GM12878 (cell line): ENCODE measurements at regions not wholly inside any gene's neighbourhood (a gene's known extent, or its start where the extent isn't known, plus 50 kb on each side); places are given as distances from the start of the nearest gene placed in this dataset.

Source experiments
- ATAC-seq: fragments of 200-7000 bp; cut with Tn5 transposase; 3 replicates; pipeline ENCODE4 v1.9.1; 2020; ENCODE audit warnings: mild to moderate bottlenecking, moderate library complexity
- BruUV-seq: library from RNA; stranded (reverse); fragments of 400-500 nt; replicated peaks from 2 replicates; lab custom pipeline; 2021; lab: Mats Ljungman, UMichigan
- CTCF ChIA-PET: fragments of 300-600 bp; sonication (Branson Sonifier 250); formaldehyde crosslinking; extraction: SDS; loops from one replicate; lab custom pipeline; 2021; ENCODE audit warnings: inconsistent platforms; lab: Yijun Ruan, JAX
- POLR2A ChIA-PET: fragments of 350-600 bp; formaldehyde crosslinking; extraction: SDS; loops from one replicate; lab custom pipeline; 2021; ENCODE audit warnings: inconsistent platforms; lab: Charles Lee
- RAD21 ChIA-PET: fragments of 300-600 bp; sonication (Branson Sonifier 250); formaldehyde crosslinking; loops from one replicate; lab custom pipeline; 2023; ENCODE audit warnings: antibody characterized with exemption; ENCODE audit not compliant: unreplicated experiment; lab: Charles Lee
- SMC1A ChIA-PET: fragments of 300-600 bp; sonication (Branson Sonifier 250); formaldehyde crosslinking; loops from one replicate; lab custom pipeline; 2023; ENCODE audit not compliant: unreplicated experiment, uncharacterized antibody; lab: Charles Lee
- DNase-seq: peaks from one replicate; pipeline ENCODE4 v3.0.0-alpha.2; 2011; ENCODE audit warnings: low read depth, low spot score
- FAIRE-seq: peaks from 3 replicates; lab custom pipeline; 2011; peaks lifted over from hg19 to GRCh38; lab: Jason Lieb, UNC
- H2AFZ ChIP-seq: 2 replicates; pipeline ENCODE4 v1.6.0; 2011; ENCODE audit warnings: low read depth, low read length, control low read depth; ENCODE audit not compliant: control insufficient read depth
- H3K27ac ChIP-seq: 2 replicates; pipeline ENCODE4 v1.5.1; 2011; ENCODE audit warnings: control low read depth; ENCODE audit not compliant: control insufficient read depth, insufficient read depth
- H3K27me3 ChIP-seq, 2 experiments: replicated peaks in 1 of 2; 2 replicates each; pipeline versions ENCODE4 v1.6.0 to v1.6.1; 2011; ENCODE audit warnings: low read length in 1 of 2; ENCODE audit not compliant: control insufficient read depth in 2 of 2, insufficient read depth in 2 of 2
- H3K36me3 ChIP-seq, 2 experiments: 2 replicates each; pipeline ENCODE4 v1.5.1; 2011; ENCODE audit warnings: low read length in 1 of 2; ENCODE audit not compliant: control insufficient read depth in 2 of 2, insufficient read depth in 2 of 2
- H3K4me1 ChIP-seq: 2 replicates; pipeline ENCODE4 v1.6.1; 2011; ENCODE audit warnings: mild to moderate bottlenecking, low read length, moderate library complexity, mixed read lengths; ENCODE audit not compliant: control insufficient read depth, insufficient read depth
- H3K4me2 ChIP-seq: 2 replicates; pipeline ENCODE4 v1.6.0; 2011; ENCODE audit warnings: control low read depth; ENCODE audit not compliant: control insufficient read depth, insufficient read depth
- H3K4me3 ChIP-seq: fragments of 200-600 bp; sonication (generic); 2 replicates; pipeline ENCODE4 v1.5.1; 2016
- H3K79me2 ChIP-seq: 2 replicates; pipeline ENCODE4 v1.6.0; 2011; ENCODE audit warnings: low read length; ENCODE audit not compliant: control insufficient read depth, insufficient read depth
- H3K9ac ChIP-seq: 2 replicates; pipeline ENCODE4 v1.8.0; 2011; ENCODE audit warnings: low read length, control low read depth, mixed read lengths; ENCODE audit not compliant: control insufficient read depth, insufficient read depth
- H3K9me3 ChIP-seq: replicated peaks from 3 replicates; pipeline ENCODE4 v1.5.1; 2011; ENCODE audit warnings: mild to moderate bottlenecking, low read length; ENCODE audit not compliant: control insufficient read depth, insufficient read depth
- H4K20me1 ChIP-seq: 2 replicates; pipeline ENCODE4 v1.6.0; 2011; ENCODE audit not compliant: control insufficient read depth, insufficient read depth
- BHLHE40 ChIP-seq, 2 experiments: fragments of 450-650 bp in 1 of 2; IDR thresholded peaks; 2 replicates each; pipeline ENCODE4 v1.6.1; 2011 to 2017; ENCODE audit warnings: low read depth in 2 of 2, borderline replicate concordance in 1 of 2, improper control_type of control experiment in 1 of 2, low read length in 1 of 2, mild to moderate bottlenecking in 1 of 2
- BMI1 ChIP-seq: fragments of 450-650 bp; IDR thresholded peaks from 2 replicates; pipeline ENCODE4 v1.6.1; 2016; ENCODE audit warnings: mild to moderate bottlenecking, moderate library complexity, borderline replicate concordance
- CEBPB ChIP-seq, 2 experiments: fragments of 150-350 bp in 1 of 2; IDR thresholded peaks; 2 replicates each; pipeline ENCODE4 v1.6.1; 2012 to 2014; ENCODE audit warnings: low read depth in 2 of 2, low read length in 2 of 2, borderline replicate concordance in 1 of 2, inconsistent platforms in 1 of 2
- HDGF ChIP-seq: fragments of 450-650 bp; IDR thresholded peaks from 2 replicates; pipeline ENCODE4 v1.6.1; 2016; ENCODE audit warnings: antibody characterized with exemption
- IKZF1 ChIP-seq: fragments of 450-650 bp; conservative IDR thresholded peaks from 2 replicates; pipeline ENCODE4 v1.6.1; 2017; ENCODE audit warnings: antibody characterized with exemption, mild to moderate bottlenecking
- IRF4 ChIP-seq: IDR thresholded peaks from 2 replicates; pipeline ENCODE4 v1.6.1; 2011; ENCODE audit warnings: low read depth, low read length
- NR2C1 ChIP-seq: fragments of 450-650 bp; IDR thresholded peaks from 2 replicates; pipeline ENCODE4 v1.6.1; 2017; ENCODE audit warnings: antibody characterized with exemption, mild to moderate bottlenecking, moderate library complexity
- PKNOX1 ChIP-seq: fragments of 450-650 bp; IDR thresholded peaks from 2 replicates; pipeline ENCODE4 v1.6.1; 2016; ENCODE audit warnings: mild to moderate bottlenecking
- RAD21 ChIP-seq: IDR thresholded peaks from 2 replicates; pipeline ENCODE4 v1.6.1; 2011; ENCODE audit warnings: mild to moderate bottlenecking, low read depth, low read length, moderate library complexity; ENCODE audit not compliant: insufficient read depth
- STAT1 ChIP-seq: fragments of 450-650 bp; conservative IDR thresholded peaks from 2 replicates; pipeline ENCODE4 v1.6.1; 2014; ENCODE audit warnings: antibody characterized with exemption, mild to moderate bottlenecking
- TAF1 ChIP-seq: IDR thresholded peaks from 2 replicates; pipeline ENCODE4 v1.6.1; 2011; ENCODE audit warnings: mild to moderate bottlenecking, low read depth, low read length, borderline replicate concordance
- ZBTB4 ChIP-seq: fragments of 450-650 bp; formaldehyde crosslinking; IDR thresholded peaks from 2 replicates; pipeline ENCODE4 v1.4.0; 2022; ENCODE audit warnings: mild to moderate bottlenecking, moderate library complexity
- ZNF274 ChIP-seq: IDR thresholded peaks from one replicate; pipeline ENCODE4 v1.8.0; 2011; ENCODE audit not compliant: insufficient read length, insufficient read depth
- WGBS: methylation state at CpG from one replicate; pipeline ENCODE4 v1.1.6; 2016; ENCODE audit warnings: low lambda C conversion rate; ENCODE audit not compliant: insufficient replicate concordance, insufficient coverage; ENCODE audit errors: missing lambda C conversion rate; 5-methylcytosine and 5-hydroxymethylcytosine counted together
- in situ Hi-C: fragments of 300-500 bp; cut with MboI; formaldehyde crosslinking; loops from 9 replicates; pipeline ENCODE4 v1.14.3; 2018; ENCODE audit warnings: mixed read lengths
- intact Hi-C: fragments of 100-400 bp; cut with micrococcal nuclease; formaldehyde crosslinking; loops from one replicate; pipeline ENCODE4 v1.14.2; 2022; ENCODE audit not compliant: unreplicated experiment
- TF ChIP-seq, protein P1 (sequence below): fragments of 450-650 bp; IDR thresholded peaks from 2 replicates; pipeline ENCODE4 v1.6.1; 2016; ENCODE audit warnings: mild to moderate bottlenecking, moderate library complexity, borderline replicate concordance
- TF ChIP-seq, protein P2 (sequence below): fragments of 450-650 bp; IDR thresholded peaks from 2 replicates; pipeline ENCODE4 v1.6.1; 2017; ENCODE audit warnings: borderline replicate concordance

DNA sequence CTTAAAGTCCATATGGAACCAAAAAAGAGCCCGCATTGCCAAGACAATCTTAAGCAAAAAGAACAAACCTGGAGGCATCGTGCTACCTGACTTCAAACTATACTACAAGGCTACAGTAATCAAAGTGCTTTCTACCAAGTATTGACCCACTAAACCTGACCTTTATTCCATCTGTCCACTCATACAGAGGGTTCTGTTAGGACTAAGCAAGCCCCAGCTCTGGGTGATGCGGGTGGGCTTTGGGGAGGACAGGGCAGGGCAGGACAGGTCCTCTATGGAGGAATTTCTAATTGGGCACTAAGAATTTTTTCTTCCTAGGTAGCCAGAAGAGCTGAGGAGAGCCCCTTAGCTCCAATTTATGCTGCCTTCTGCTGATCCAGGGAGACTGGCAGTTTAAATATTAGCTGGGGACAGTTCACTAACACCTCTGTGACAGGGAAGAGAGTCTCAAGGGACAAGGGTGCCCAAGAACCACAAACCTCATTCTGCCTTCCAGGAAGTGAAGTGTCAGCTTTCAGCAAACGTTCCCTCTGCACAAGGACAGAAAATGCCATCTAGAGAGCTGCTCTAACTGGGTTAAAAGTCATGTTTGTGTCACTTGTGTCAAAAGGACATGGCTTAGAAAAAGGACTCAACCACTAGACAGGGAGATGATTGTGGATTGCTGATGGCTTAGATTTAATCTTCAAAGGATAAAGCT is 143.2 kb downstream of the KIT start:
- no peak overlapping the region for H3K9ac ChIP-seq
- no TSS peak for BruUV-seq
- no peak for FAIRE-seq
- H2AFZ ChIP-seq = no peak overlapping the region
- no peaks in the 10 kb centered on the region for H3K27me3 ChIP-seq
- ChIA-PET CTCF (no interaction called here), RAD21 (no interaction called here), POLR2A (no interaction called here), SMC1A (interaction anchor here (0.9 kb wide), 1 partner anchor 14 kb away, joined by 3 read pairs; no protein-coding TSS in a partner anchor)
- H3K4me2 ChIP-seq = no peak overlapping the region
- no peak for ATAC-seq
- 19% methylated on average over 4 of the region's 4 CpGs for WGBS
- no peak overlapping the region for H3K4me3 ChIP-seq
- H3K9me3 ChIP-seq = no peaks in the 10 kb centered on the region
- no peaks in the 10 kb centered on the region for H3K36me3 ChIP-seq
- DNase-seq = no peak
- no peak overlapping the region for H3K27ac ChIP-seq
- in situ Hi-C loops (no loop called here), intact Hi-C loops (no loop called here)
- no peaks in the 10 kb centered on the region for H3K4me1 ChIP-seq
- H3K79me2 ChIP-seq = no peaks in the 10 kb centered on the region
- H4K20me1 ChIP-seq = no peaks in the 10 kb centered on the region
- no peak for TF ChIP-seq IKZF1
- no peak for TF ChIP-seq BHLHE40 (IDR thresholded peaks at IDR 0.05; ENCODE audit: borderline replicate concordance in 1 of 2, low read depth in 2 of 2, low read length in 1 of 2)
- TF ChIP-seq ZNF274 = no peak
- TF ChIP-seq NR2C1 = no peak
- no peak for TF ChIP-seq PKNOX1
- TF ChIP-seq, protein P1, sequence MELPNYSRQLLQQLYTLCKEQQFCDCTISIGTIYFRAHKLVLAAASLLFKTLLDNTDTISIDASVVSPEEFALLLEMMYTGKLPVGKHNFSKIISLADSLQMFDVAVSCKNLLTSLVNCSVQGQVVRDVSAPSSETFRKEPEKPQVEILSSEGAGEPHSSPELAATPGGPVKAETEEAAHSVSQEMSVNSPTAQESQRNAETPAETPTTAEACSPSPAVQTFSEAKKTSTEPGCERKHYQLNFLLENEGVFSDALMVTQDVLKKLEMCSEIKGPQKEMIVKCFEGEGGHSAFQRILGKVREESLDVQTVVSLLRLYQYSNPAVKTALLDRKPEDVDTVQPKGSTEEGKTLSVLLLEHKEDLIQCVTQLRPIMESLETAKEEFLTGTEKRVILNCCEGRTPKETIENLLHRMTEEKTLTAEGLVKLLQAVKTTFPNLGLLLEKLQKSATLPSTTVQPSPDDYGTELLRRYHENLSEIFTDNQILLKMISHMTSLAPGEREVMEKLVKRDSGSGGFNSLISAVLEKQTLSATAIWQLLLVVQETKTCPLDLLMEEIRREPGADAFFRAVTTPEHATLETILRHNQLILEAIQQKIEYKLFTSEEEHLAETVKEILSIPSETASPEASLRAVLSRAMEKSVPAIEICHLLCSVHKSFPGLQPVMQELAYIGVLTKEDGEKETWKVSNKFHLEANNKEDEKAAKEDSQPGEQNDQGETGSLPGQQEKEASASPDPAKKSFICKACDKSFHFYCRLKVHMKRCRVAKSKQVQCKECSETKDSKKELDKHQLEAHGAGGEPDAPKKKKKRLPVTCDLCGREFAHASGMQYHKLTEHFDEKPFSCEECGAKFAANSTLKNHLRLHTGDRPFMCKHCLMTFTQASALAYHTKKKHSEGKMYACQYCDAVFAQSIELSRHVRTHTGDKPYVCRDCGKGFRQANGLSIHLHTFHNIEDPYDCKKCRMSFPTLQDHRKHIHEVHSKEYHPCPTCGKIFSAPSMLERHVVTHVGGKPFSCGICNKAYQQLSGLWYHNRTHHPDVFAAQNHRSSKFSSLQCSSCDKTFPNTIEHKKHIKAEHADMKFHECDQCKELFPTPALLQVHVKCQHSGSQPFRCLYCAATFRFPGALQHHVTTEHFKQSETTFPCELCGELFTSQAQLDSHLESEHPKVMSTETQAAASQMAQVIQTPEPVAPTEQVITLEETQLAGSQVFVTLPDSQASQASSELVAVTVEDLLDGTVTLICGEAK = no peak
- TF ChIP-seq STAT1 = no peak
- TF ChIP-seq, protein P2, sequence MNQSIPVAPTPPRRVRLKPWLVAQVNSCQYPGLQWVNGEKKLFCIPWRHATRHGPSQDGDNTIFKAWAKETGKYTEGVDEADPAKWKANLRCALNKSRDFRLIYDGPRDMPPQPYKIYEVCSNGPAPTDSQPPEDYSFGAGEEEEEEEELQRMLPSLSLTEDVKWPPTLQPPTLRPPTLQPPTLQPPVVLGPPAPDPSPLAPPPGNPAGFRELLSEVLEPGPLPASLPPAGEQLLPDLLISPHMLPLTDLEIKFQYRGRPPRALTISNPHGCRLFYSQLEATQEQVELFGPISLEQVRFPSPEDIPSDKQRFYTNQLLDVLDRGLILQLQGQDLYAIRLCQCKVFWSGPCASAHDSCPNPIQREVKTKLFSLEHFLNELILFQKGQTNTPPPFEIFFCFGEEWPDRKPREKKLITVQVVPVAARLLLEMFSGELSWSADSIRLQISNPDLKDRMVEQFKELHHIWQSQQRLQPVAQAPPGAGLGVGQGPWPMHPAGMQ = no peak
- TF ChIP-seq ZBTB4 (CRISPR knock-in tag) = no peak
- TF ChIP-seq IRF4 = no peak
- no peak for TF ChIP-seq CEBPB (IDR thresholded peaks at IDR 0.05; ENCODE audit: borderline replicate concordance in 1 of 2, low read depth in 2 of 2, low read length in 2 of 2)
- TF ChIP-seq HDGF = no peak
- TF ChIP-seq BMI1 = no peak
- TF ChIP-seq TAF1 = no peak
- TF ChIP-seq RAD21 = no peak
